GM12878 (cell line): ENCODE measurements at regions not wholly inside any gene's neighbourhood (a gene's known extent, or its start where the extent isn't known, plus 50 kb on each side); places are given as distances from the start of the nearest gene placed in this dataset.

Experiments
- ATAC-seq: fragments of 200-7000 bp; cut with Tn5 transposase; 3 replicates; pipeline ENCODE4 v1.9.1; 2020; ENCODE audit warnings: mild to moderate bottlenecking, moderate library complexity
- BruUV-seq: library from RNA; stranded (reverse); fragments of 400-500 nt; replicated peaks from 2 replicates; lab custom pipeline; 2021; lab: Mats Ljungman, UMichigan
- CTCF ChIA-PET: fragments of 300-600 bp; sonication (Branson Sonifier 250); formaldehyde crosslinking; extraction: SDS; loops from one replicate; lab custom pipeline; 2021; ENCODE audit warnings: inconsistent platforms; lab: Yijun Ruan, JAX
- POLR2A ChIA-PET: fragments of 350-600 bp; formaldehyde crosslinking; extraction: SDS; loops from one replicate; lab custom pipeline; 2021; ENCODE audit warnings: inconsistent platforms; lab: Charles Lee
- RAD21 ChIA-PET: fragments of 300-600 bp; sonication (Branson Sonifier 250); formaldehyde crosslinking; loops from one replicate; lab custom pipeline; 2023; ENCODE audit warnings: antibody characterized with exemption; ENCODE audit not compliant: unreplicated experiment; lab: Charles Lee
- SMC1A ChIA-PET: fragments of 300-600 bp; sonication (Branson Sonifier 250); formaldehyde crosslinking; loops from one replicate; lab custom pipeline; 2023; ENCODE audit not compliant: unreplicated experiment, uncharacterized antibody; lab: Charles Lee
- DNase-seq: peaks from one replicate; pipeline ENCODE4 v3.0.0-alpha.2; 2011; ENCODE audit warnings: low read depth, low spot score
- FAIRE-seq: peaks from 3 replicates; lab custom pipeline; 2011; peaks lifted over from hg19 to GRCh38; lab: Jason Lieb, UNC
- H2AFZ ChIP-seq: 2 replicates; pipeline ENCODE4 v1.6.0; 2011; ENCODE audit warnings: low read depth, low read length, control low read depth; ENCODE audit not compliant: control insufficient read depth
- H3K27ac ChIP-seq: 2 replicates; pipeline ENCODE4 v1.5.1; 2011; ENCODE audit warnings: control low read depth; ENCODE audit not compliant: control insufficient read depth, insufficient read depth
- H3K27me3 ChIP-seq, 2 experiments: replicated peaks in 1 of 2; 2 replicates each; pipeline versions ENCODE4 v1.6.0 to v1.6.1; 2011; ENCODE audit warnings: low read length in 1 of 2; ENCODE audit not compliant: control insufficient read depth in 2 of 2, insufficient read depth in 2 of 2
- H3K36me3 ChIP-seq, 2 experiments: 2 replicates each; pipeline ENCODE4 v1.5.1; 2011; ENCODE audit warnings: low read length in 1 of 2; ENCODE audit not compliant: control insufficient read depth in 2 of 2, insufficient read depth in 2 of 2
- H3K4me1 ChIP-seq: 2 replicates; pipeline ENCODE4 v1.6.1; 2011; ENCODE audit warnings: mild to moderate bottlenecking, low read length, moderate library complexity, mixed read lengths; ENCODE audit not compliant: control insufficient read depth, insufficient read depth
- H3K4me2 ChIP-seq: 2 replicates; pipeline ENCODE4 v1.6.0; 2011; ENCODE audit warnings: control low read depth; ENCODE audit not compliant: control insufficient read depth, insufficient read depth
- H3K4me3 ChIP-seq: fragments of 200-600 bp; sonication (generic); 2 replicates; pipeline ENCODE4 v1.5.1; 2016
- H3K79me2 ChIP-seq: 2 replicates; pipeline ENCODE4 v1.6.0; 2011; ENCODE audit warnings: low read length; ENCODE audit not compliant: control insufficient read depth, insufficient read depth
- H3K9ac ChIP-seq: 2 replicates; pipeline ENCODE4 v1.8.0; 2011; ENCODE audit warnings: low read length, control low read depth, mixed read lengths; ENCODE audit not compliant: control insufficient read depth, insufficient read depth
- H3K9me3 ChIP-seq: replicated peaks from 3 replicates; pipeline ENCODE4 v1.5.1; 2011; ENCODE audit warnings: mild to moderate bottlenecking, low read length; ENCODE audit not compliant: control insufficient read depth, insufficient read depth
- H4K20me1 ChIP-seq: 2 replicates; pipeline ENCODE4 v1.6.0; 2011; ENCODE audit not compliant: control insufficient read depth, insufficient read depth
- ASH2L ChIP-seq: fragments of 300-600, 200-600 bp; sonication (generic); IDR thresholded peaks from 2 replicates; pipeline ENCODE4 v1.6.1; 2017; ENCODE audit warnings: low read depth, mild to moderate bottlenecking, borderline replicate concordance
- BMI1 ChIP-seq: fragments of 450-650 bp; IDR thresholded peaks from 2 replicates; pipeline ENCODE4 v1.6.1; 2016; ENCODE audit warnings: mild to moderate bottlenecking, moderate library complexity, borderline replicate concordance
- HDGF ChIP-seq: fragments of 450-650 bp; IDR thresholded peaks from 2 replicates; pipeline ENCODE4 v1.6.1; 2016; ENCODE audit warnings: antibody characterized with exemption
- NKRF ChIP-seq: fragments of 450-650 bp; conservative IDR thresholded peaks from 2 replicates; pipeline ENCODE4 v1.6.1; 2017; ENCODE audit warnings: mild to moderate bottlenecking, moderate library complexity
- PML ChIP-seq: IDR thresholded peaks from 2 replicates; pipeline ENCODE4 v1.6.1; 2012; ENCODE audit warnings: low read length, inconsistent platforms
- RAD21 ChIP-seq: IDR thresholded peaks from 2 replicates; pipeline ENCODE4 v1.6.1; 2011; ENCODE audit warnings: mild to moderate bottlenecking, low read depth, low read length, moderate library complexity; ENCODE audit not compliant: insufficient read depth
- ZBTB33 ChIP-seq: fragments of 450-650 bp; IDR thresholded peaks from 2 replicates; pipeline ENCODE4 v1.6.1; 2017; ENCODE audit warnings: mild to moderate bottlenecking
- ZNF207 ChIP-seq: fragments of 450-650 bp; IDR thresholded peaks from 2 replicates; pipeline ENCODE4 v1.6.1; 2014; ENCODE audit warnings: antibody characterized with exemption, mild to moderate bottlenecking, borderline replicate concordance
- ZNF24 ChIP-seq: fragments of 450-650 bp; IDR thresholded peaks from 2 replicates; pipeline ENCODE4 v1.6.1; 2017; ENCODE audit warnings: antibody characterized with exemption, mild to moderate bottlenecking
- WGBS: methylation state at CpG from one replicate; pipeline ENCODE4 v1.1.6; 2016; ENCODE audit warnings: low lambda C conversion rate; ENCODE audit not compliant: insufficient replicate concordance, insufficient coverage; ENCODE audit errors: missing lambda C conversion rate; 5-methylcytosine and 5-hydroxymethylcytosine counted together
- in situ Hi-C: fragments of 300-500 bp; cut with MboI; formaldehyde crosslinking; loops from 9 replicates; pipeline ENCODE4 v1.14.3; 2018; ENCODE audit warnings: mixed read lengths
- intact Hi-C: fragments of 100-400 bp; cut with micrococcal nuclease; formaldehyde crosslinking; loops from one replicate; pipeline ENCODE4 v1.14.2; 2022; ENCODE audit not compliant: unreplicated experiment
- TF ChIP-seq, protein P1 (sequence below): IDR thresholded peaks from 2 replicates; pipeline ENCODE4 v1.6.1; 2011; ENCODE audit warnings: low read depth, mild to moderate bottlenecking, low read length, moderate library complexity, borderline replicate concordance; ENCODE audit errors: extremely low read depth
- TF ChIP-seq, protein P2 (sequence below): IDR thresholded peaks from 2 replicates; pipeline ENCODE4 v1.6.1; 2012; ENCODE audit warnings: low read depth, low read length, improper control_type of control experiment

DNA sequence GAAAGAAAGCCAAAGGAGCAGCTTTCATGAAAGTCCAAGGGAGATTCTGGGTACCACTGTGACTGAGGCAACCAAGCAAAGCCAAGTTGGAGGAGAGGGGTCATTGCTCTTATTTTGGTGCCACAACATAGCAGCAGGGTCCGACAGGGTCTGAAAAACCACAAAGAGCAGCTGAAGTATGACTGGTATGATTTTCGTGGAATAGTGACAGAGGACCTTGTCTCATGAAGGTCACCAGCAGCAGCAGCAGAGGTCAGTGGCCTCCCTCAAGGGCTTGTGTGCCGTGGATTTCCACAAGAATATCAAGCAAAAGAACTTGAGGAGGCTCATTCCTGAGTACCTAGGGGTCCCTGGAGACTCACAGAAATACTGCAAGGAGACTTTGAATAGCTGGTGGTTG, 160.9 kb upstream of the SYT6 start:
- TF ChIP-seq BMI1 = no peak
- TF ChIP-seq, protein P1, sequence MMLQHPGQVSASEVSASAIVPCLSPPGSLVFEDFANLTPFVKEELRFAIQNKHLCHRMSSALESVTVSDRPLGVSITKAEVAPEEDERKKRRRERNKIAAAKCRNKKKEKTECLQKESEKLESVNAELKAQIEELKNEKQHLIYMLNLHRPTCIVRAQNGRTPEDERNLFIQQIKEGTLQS = no peak
- no peak for TF ChIP-seq ZBTB33
- TF ChIP-seq NKRF = no peak
- no peak for TF ChIP-seq HDGF
- TF ChIP-seq PML = no peak
- no peak for TF ChIP-seq ASH2L
- no peak for TF ChIP-seq ZNF207
- TF ChIP-seq ZNF24 = no peak
- no peak for TF ChIP-seq RAD21
- TF ChIP-seq, protein P2, sequence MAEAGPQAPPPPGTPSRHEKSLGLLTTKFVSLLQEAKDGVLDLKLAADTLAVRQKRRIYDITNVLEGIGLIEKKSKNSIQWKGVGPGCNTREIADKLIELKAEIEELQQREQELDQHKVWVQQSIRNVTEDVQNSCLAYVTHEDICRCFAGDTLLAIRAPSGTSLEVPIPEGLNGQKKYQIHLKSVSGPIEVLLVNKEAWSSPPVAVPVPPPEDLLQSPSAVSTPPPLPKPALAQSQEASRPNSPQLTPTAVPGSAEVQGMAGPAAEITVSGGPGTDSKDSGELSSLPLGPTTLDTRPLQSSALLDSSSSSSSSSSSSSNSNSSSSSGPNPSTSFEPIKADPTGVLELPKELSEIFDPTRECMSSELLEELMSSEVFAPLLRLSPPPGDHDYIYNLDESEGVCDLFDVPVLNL = no peak
- Histone ChIP-seq H3K4me2 (no peak overlapping the region), H3K36me3 (no peaks in the 10 kb centered on the region), H3K4me1 (no peaks in the 10 kb centered on the region), H3K79me2 (no peaks in the 10 kb centered on the region), H3K27ac (no peak overlapping the region), H2AFZ (no peak overlapping the region), H3K4me3 (no peak overlapping the region), H3K9ac (no peak overlapping the region), H3K9me3 (no peaks in the 10 kb centered on the region), H4K20me1 (no peaks in the 10 kb centered on the region), H3K27me3 (no peaks in the 10 kb centered on the region)
- CTCF ChIA-PET = no interaction called here
- FAIRE-seq = no peak
- POLR2A ChIA-PET = no interaction called here
- SMC1A ChIA-PET = no interaction called here
- ATAC-seq = no peak
- intact Hi-C loops = no loop called here
- BruUV-seq = no TSS peak
- RAD21 ChIA-PET = no interaction called here
- 15% methylated on average over 3 of the region's 3 CpGs for WGBS
- DNase-seq = no peak
- in situ Hi-C loops = no loop called here
